Activated CD8-positive, alpha-beta memory T cell treated with anti-CD3 and anti-CD28 coated beads for 1 hour (primary cell): ENCODE measurements at regions not wholly inside any gene's neighbourhood (a gene's known extent, or its start where the extent isn't known, plus 50 kb on each side); places are given as distances from the start of the nearest gene placed in this dataset.
"Not testable (repeated sequence)": the region's sequence is repeated elsewhere in the genome, so short reads cannot be mapped to it uniquely, and the experiment has no call there.

Experiments
- DNase-seq, 2 donors: peaks; one replicate each; pipeline ENCODE4 v3.0.0-alpha.2; 2020; ENCODE audit warnings: low read depth in 1 of 2; ENCODE audit errors: extremely low read depth in 1 of 2

DNA sequence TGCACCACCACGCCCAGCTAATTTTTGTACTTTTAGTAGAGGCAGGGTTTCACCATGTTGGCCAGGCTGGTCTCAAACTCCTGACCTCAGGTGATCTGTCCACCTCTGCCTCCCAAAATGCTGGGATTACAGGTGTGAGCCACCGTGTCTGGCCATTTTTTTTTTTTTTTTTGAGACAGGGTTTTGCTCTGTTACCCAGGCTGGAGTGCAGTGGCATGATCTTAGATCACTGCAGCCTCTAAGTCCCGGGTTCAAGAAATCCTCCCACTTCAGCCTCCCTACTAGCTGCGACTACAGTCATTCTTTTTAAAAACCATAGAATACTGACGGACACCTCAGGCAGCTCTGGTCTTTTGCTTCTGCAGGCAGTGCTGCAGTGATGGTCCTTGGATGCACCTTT lies 54.9 kb upstream of the PTPN1 start:
- DNase-seq, result not testable (repeated sequence)

DNA sequence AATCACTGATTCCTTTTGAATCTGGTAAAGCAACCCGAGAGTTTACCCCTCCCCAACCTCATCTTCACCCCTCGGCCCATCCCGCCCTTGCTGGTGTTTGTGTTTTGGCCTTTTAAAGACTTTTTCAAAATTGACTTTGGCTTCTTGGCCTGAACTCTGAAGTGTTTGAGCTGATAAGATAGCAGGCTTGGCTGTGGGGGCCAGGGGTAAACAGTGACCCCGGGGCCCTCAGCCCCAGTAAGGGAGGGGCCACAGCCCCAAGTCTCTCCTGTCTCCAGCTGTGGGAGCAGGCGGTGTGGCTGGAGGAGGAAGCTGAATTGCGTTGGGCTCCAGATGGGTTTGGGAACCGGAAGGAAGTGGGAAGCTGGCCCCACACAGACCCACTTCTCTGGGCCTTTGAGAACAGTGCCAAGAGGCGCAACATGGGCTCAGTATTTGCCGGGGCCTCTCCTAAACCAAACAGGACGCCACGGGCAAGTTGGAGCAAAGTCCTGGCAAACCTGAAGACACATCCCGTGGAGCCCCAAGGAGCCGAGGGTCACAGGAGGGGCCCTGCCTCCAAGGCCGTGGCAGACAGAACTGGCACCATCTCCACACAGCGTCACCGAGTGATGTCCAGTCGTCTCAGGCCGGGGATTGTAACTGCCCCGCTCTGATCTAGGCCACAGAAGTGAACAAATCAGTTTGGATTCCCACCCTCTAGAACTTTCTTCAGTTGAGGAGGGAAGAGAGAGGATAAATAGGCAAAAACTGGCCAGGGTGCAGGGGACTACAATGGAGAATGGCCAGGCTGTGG lies 54.3 kb upstream of the PTPN1 start:
- DNase-seq, result no peak

DNA sequence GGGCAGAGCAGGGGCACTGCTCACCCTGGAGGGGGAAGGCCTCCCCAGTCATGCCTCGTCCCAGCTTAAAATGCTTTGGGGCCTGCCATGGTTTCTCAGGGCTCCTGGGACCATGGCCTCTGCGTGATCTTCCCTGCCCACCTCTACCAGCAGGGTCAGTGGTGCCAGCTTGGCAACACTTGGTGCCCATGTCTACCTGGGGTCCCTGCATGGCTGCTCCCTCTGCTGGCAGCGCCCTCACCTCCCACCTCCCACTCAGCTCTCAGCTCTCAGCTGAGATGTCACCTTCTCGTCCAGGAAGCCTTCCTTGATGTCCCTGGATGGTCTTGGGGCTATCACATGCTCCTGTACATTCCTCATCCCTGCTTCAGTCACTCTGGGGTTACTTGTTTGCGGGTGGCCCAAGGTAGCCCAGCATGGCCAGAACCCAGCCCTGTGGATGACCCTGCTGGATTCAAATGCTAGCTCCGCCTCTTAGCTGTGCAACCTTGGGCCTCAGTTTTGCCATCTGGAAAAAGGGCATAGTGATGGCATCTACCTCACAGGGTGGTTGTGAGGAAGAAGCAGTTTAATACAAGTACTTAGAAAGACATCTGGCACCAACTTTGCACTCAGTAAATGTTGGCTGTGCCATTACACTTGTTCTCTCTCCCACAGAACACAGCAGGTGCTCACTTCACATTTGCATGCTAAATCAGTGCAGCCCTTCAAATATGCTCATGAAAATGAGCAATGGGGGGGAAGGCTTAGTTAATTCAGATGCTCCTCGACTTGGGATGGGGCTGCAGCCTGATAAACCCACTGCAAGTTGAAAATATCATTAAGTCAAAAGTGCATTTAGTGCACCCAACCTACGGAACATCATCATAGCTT lies 53.5 kb upstream of the PTPN1 start:
- no peak for DNase-seq

DNA sequence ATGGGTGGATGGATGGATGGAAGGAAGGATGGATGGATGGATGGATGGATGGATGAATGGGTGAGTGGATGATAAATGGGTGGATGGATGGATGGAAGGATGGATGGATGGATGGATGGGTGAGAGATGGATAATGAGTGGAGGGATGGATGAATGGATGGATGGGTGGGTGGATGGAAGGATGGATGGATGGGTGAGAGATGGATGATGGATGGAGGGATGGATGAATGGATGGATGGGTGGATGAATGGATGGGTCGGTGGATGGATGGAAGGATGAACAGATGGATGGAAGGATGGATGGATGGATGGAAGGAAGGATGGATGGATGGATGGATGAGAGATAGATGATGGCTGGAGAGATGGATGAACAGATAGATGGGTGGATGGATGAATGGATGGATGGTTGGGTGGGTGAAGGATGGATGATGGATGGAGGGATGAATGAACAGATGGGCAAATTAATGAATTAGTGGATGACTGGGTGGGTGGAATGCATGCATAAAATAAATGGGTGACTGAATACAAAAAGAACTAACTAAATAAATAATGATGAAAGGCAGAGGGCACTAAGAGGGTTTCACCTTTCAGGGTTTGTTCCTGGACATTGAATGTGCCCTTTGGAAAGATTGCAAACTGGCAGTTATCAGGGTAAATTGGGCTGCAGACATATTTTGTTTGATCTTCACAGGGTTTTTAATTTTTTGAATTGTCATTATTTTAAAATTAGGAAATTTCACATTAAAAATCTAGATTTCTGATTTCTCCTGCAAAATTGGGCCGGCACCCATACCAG lies 50.9 kb upstream of the PTPN1 start:
- DNase-seq, result no peak

DNA sequence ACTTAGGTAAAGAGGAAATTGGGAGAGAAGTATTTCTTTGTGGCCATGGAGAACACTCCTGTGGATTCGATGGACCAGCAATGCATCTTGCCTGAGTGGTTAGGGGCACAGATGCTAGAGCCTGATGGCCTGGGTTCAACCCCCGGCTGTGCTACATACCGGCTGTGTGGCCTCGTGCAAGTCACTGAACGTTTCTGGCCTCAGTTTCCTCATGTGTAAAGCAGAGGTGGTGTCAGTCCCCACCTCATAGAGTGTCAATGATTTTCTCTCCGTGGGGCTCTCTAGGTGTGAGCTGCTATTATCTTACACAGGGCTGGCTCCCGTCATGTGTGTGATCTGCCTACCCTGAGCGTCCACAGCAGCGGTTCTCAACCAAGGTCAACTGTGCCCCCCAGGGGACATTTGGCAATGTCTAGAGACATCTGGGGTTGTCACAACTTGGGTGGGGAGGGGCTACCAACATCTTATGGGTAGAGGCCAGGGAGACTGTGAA lies 50.0 kb upstream of the PTPN1 start:
- DNase-seq, result no peak
